Tibial artery (tissue), 4 donors: ENCODE measurements at regions not wholly inside any gene's neighbourhood (a gene's known extent, or its start where the extent isn't known, plus 50 kb on each side); places are given as distances from the start of the nearest gene placed in this dataset.

ENCODE experiments used
- DNase-seq, 2 donors: peaks; one replicate each; pipeline ENCODE4 v3.0.0-alpha.2; 2019
- H3K27ac ChIP-seq, 2 donors: fragments of 200-600 bp; sonication (generic) in 1 of 2; 1 replicate in 1 of 2; 2 replicates in 1 of 2; pipeline ENCODE4 v1.5.1; 2018 to 2019; ENCODE audit warnings: mild to moderate bottlenecking in 1 of 2
- H3K27me3 ChIP-seq, 2 donors: fragments of 200-600 bp; sonication (generic) in 1 of 2; one replicate each; pipeline versions ENCODE4 v1.5.1 to v1.6.0; 2016 to 2019
- H3K36me3 ChIP-seq, 3 donors: fragments of 200-600 bp; sonication (generic) in 2 of 3; one replicate each; pipeline ENCODE4 v1.5.1; 2016 to 2019; ENCODE audit warnings: mild to moderate bottlenecking in 2 of 3
- H3K4me1 ChIP-seq, 4 donors: fragments of 200-600 bp; sonication (generic) in 2 of 4; 1 replicate in 3 of 4; 2 replicates in 1 of 4; pipeline ENCODE4 v1.5.1; 2016 to 2019
- H3K4me3 ChIP-seq, 2 donors: fragments of 200-600 bp; sonication (generic) in 1 of 2; 1 replicate in 1 of 2; 2 replicates in 1 of 2; pipeline ENCODE4 v1.5.1; 2018 to 2019; ENCODE audit warnings: mild to moderate bottlenecking in 2 of 2
- H3K9me3 ChIP-seq, 3 donors: fragments of 200-600 bp; sonication (generic) in 1 of 3; one replicate each; pipeline ENCODE4 v1.5.1; 2016 to 2019
- CTCF ChIP-seq, 2 experiments: fragments of 200-600 bp in 1 of 2; fragments of 450-650 bp in 1 of 2; IDR thresholded peaks; one replicate each; pipeline ENCODE4 v1.5.1; 2017 to 2019; ENCODE audit warnings: antibody characterized with exemption in 2 of 2, mild to moderate bottlenecking in 1 of 2, moderate library complexity in 1 of 2
- intact Hi-C: fragments of 100-400 bp; cut with DNase I; formaldehyde crosslinking; loops from one replicate; pipeline ENCODE4 v1.15.0; 2023; ENCODE audit warnings: low total_unique reads

GRCh38 chr11:134663506-134664313 lies 251.7 kb upstream of the B3GAT1 start:
- TF ChIP-seq CTCF (IDR thresholded peaks at IDR 0.05) = no peak
- peak in 1 of 2 donors; percentile 15 for DNase-seq
- Histone ChIP-seq H3K4me1 (no peaks in the 10 kb centered on the region), H3K9me3 (peaks cover 0 to 5% (median 0%) of the 10 kb centered on the region in 3 donors), H3K36me3 (no peaks in the 10 kb centered on the region), H3K27ac (no peak overlapping the region), H3K4me3 (no peak overlapping the region), H3K27me3 (peaks cover 0 to 8% of the 10 kb centered on the region in 2 donors)
- intact Hi-C loops = no loop called here

GRCh38 chr11:134662629-134663360 lies 250.8 kb upstream of the B3GAT1 start:
- Histone ChIP-seq H3K4me1 (no peaks in the 10 kb centered on the region), H3K27ac (no peak overlapping the region), H3K4me3 (no peak overlapping the region), H3K36me3 (no peaks in the 10 kb centered on the region), H3K27me3 (peaks cover 0 to 4% of the 10 kb centered on the region in 2 donors), H3K9me3 (peaks cover 0 to 5% (median 0%) of the 10 kb centered on the region in 3 donors)
- TF ChIP-seq CTCF (IDR thresholded peaks at IDR 0.05) = no peak
- intact Hi-C loops = no loop called here
- DNase-seq = peak in 1 of 2 donors; percentile 44

GRCh38 chr11:134661660-134662059 lies 249.6 kb upstream of the B3GAT1 start:
- intact Hi-C loops = no loop called here
- no peak overlapping the region for H3K4me3 ChIP-seq
- H3K27me3 ChIP-seq = no peaks in the 10 kb centered on the region
- H3K36me3 ChIP-seq = no peaks in the 10 kb centered on the region
- no peaks in the 10 kb centered on the region for H3K4me1 ChIP-seq
- DNase-seq = peak in 1 of 2 donors; percentile 6
- H3K27ac ChIP-seq = no peak overlapping the region
- H3K9me3 ChIP-seq = peaks cover 0 to under 1% (median 0%) of the 10 kb centered on the region in 3 donors
- no peak for TF ChIP-seq CTCF (IDR thresholded peaks at IDR 0.05)

GRCh38 chr11:134660416-134660815 lies 248.4 kb upstream of the B3GAT1 start:
- Histone ChIP-seq H3K9me3 (no peaks in the 10 kb centered on the region), H3K4me3 (no peak overlapping the region), H3K27ac (no peak overlapping the region), H3K4me1 (no peaks in the 10 kb centered on the region), H3K27me3 (peaks cover 0 to 2% of the 10 kb centered on the region in 2 donors), H3K36me3 (no peaks in the 10 kb centered on the region)
- DNase-seq = peak in 1 of 2 donors; percentile 3
- TF ChIP-seq CTCF (IDR thresholded peaks at IDR 0.05) = no peak
- intact Hi-C loops = no loop called here

- Histone ChIP-seq H3K36me3 (no peaks in the 10 kb centered on the region), H3K27me3 (peaks cover 0 to 7% of the 10 kb centered on the region in 2 donors), H3K4me3 (no peak overlapping the region), H3K27ac (no peak overlapping the region), H3K4me1 (no peaks in the 10 kb centered on the region), H3K9me3 (no peaks in the 10 kb centered on the region)
- intact Hi-C loops = no loop called here
- peak in 1 of 2 donors; percentile 10 for DNase-seq
- no peak for TF ChIP-seq CTCF (IDR thresholded peaks at IDR 0.05)
Measured at GRCh38 chr11:134659882-134660281, 247.8 kb upstream of the B3GAT1 start.
